NT2/D1 (cell line): ENCODE measurements at regions not wholly inside any gene's neighbourhood (a gene's known extent, or its start where the extent isn't known, plus 50 kb on each side); places are given as distances from the start of the nearest gene placed in this dataset.

ENCODE experiments used
- DNase-seq: peaks from one replicate; pipeline ENCODE4 v3.0.0-alpha.2; 2011; ENCODE audit warnings: low read depth, low spot score
- H3K27me3 ChIP-seq: 2 replicates; pipeline ENCODE4 v1.6.0; 2011; ENCODE audit warnings: mild to moderate bottlenecking; ENCODE audit not compliant: insufficient read length, insufficient read depth
- H3K36me3 ChIP-seq: 2 replicates; pipeline ENCODE4 v1.6.1; 2011; ENCODE audit warnings: mild to moderate bottlenecking, low read length, mixed read lengths; ENCODE audit not compliant: insufficient read depth, insufficient read length
- H3K4me1 ChIP-seq: 2 replicates; pipeline ENCODE4 v1.5.1; 2011; ENCODE audit not compliant: insufficient read depth, insufficient read length
- H3K4me3 ChIP-seq: 2 replicates; pipeline ENCODE4 v1.5.1; 2011; ENCODE audit warnings: low read depth; ENCODE audit not compliant: insufficient read length
- H3K9ac ChIP-seq: 2 replicates; pipeline ENCODE4 v1.6.0; 2011; ENCODE audit warnings: low read depth; ENCODE audit not compliant: insufficient read length
- H3K9me3 ChIP-seq: 2 replicates; pipeline ENCODE4 v1.5.1; 2011; ENCODE audit warnings: mild to moderate bottlenecking, low read length; ENCODE audit not compliant: insufficient read depth
- SUZ12 ChIP-seq: IDR thresholded peaks from 2 replicates; pipeline ENCODE4 v1.6.1; 2011; ENCODE audit not compliant: insufficient read length, insufficient read depth; ENCODE audit errors: extremely low read depth
- YY1 ChIP-seq: IDR thresholded peaks from 2 replicates; pipeline ENCODE4 v1.6.1; 2011; ENCODE audit not compliant: insufficient read length, insufficient read depth
- ZNF274 ChIP-seq: IDR thresholded peaks from 2 replicates; pipeline ENCODE4 v1.6.1; 2011; ENCODE audit warnings: mild to moderate bottlenecking, low read depth, low read length

- H3K9ac ChIP-seq = no peak overlapping the region
- no peak for DNase-seq
- TF ChIP-seq SUZ12 (no peak), ZNF274 (no peak), YY1 (no peak)
Measured at GRCh38 chr4:154004016-154004415, 215.1 kb upstream of the SFRP2 start.

GRCh38 chr4:154003378-154003777 is 214.5 kb upstream of the SFRP2 start:
- no peaks in the 10 kb centered on the region for H3K9me3 ChIP-seq
- DNase-seq = no peak
- H3K36me3 ChIP-seq = no peaks in the 10 kb centered on the region
- no peaks in the 10 kb centered on the region for H3K4me1 ChIP-seq
- H3K4me3 ChIP-seq = no peak overlapping the region
- no peaks in the 10 kb centered on the region for H3K27me3 ChIP-seq
- TF ChIP-seq YY1 = no peak
- TF ChIP-seq ZNF274 = no peak
- no peak for TF ChIP-seq SUZ12
- H3K9ac ChIP-seq = no peak overlapping the region

More at GRCh38 chr4:154004016-154004415, 215.1 kb upstream of the SFRP2 start:
- H3K4me1 ChIP-seq = no peaks in the 10 kb centered on the region
- H3K9me3 ChIP-seq = no peaks in the 10 kb centered on the region
- H3K27me3 ChIP-seq = no peaks in the 10 kb centered on the region
- H3K4me3 ChIP-seq = no peak overlapping the region
- H3K36me3 ChIP-seq = no peaks in the 10 kb centered on the region

- H3K4me1 ChIP-seq = no peaks in the 10 kb centered on the region
- H3K9ac ChIP-seq = no peak overlapping the region
- TF ChIP-seq SUZ12 (no peak), ZNF274 (no peak), YY1 (no peak)
- no peaks in the 10 kb centered on the region for H3K36me3 ChIP-seq
- H3K27me3 ChIP-seq = no peaks in the 10 kb centered on the region
- 0 out of 2 replicates have a peak, but pooled peaks cover 1% of the 10 kb centered on the region for H3K9me3 ChIP-seq
- no peak overlapping the region for H3K4me3 ChIP-seq
- DNase-seq = no peak
Measured at GRCh38 chr4:154001193-154001592, 212.3 kb upstream of the SFRP2 start.

DNA sequence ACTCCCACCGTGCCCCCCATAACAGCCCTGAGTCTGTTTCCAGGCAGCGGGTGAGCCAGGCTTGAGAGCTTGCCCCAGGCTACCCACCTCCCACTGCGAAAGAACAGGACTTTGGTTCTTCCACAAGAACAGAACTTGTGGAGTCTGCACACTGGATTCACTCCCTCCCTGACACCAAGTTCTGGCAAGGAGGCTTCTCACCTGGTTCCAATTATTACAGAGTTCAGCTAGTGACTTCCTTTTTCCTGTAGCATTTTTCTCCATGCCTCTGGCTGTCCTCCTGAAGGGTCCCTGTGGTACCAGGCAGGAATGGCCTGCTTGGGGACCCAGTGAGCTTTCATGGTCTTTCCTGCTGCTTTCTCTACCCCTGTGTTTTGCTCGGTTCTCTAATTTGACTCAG is 208.6 kb upstream of the SFRP2 start:
- Histone ChIP-seq H3K4me3 (no peak overlapping the region), H3K9ac (no peak overlapping the region), H3K4me1 (no peaks in the 10 kb centered on the region), H3K27me3 (no peaks in the 10 kb centered on the region), H3K36me3 (no peaks in the 10 kb centered on the region), H3K9me3 (0 out of 2 replicates have a peak, but pooled peaks cover 8% of the 10 kb centered on the region)
- TF ChIP-seq ZNF274 (no peak), YY1 (no peak), SUZ12 (no peak)
- DNase-seq = no peak

- Histone ChIP-seq H3K36me3 (no peaks in the 10 kb centered on the region), H3K4me1 (no peaks in the 10 kb centered on the region), H3K27me3 (no peaks in the 10 kb centered on the region), H3K9me3 (no peaks in the 10 kb centered on the region), H3K9ac (no peak overlapping the region), H3K4me3 (no peak overlapping the region)
- DNase-seq = no peak
- TF ChIP-seq SUZ12 = no peak
Measured at GRCh38 chr4:153989505-153989904, 200.6 kb upstream of the SFRP2 start.

DNA sequence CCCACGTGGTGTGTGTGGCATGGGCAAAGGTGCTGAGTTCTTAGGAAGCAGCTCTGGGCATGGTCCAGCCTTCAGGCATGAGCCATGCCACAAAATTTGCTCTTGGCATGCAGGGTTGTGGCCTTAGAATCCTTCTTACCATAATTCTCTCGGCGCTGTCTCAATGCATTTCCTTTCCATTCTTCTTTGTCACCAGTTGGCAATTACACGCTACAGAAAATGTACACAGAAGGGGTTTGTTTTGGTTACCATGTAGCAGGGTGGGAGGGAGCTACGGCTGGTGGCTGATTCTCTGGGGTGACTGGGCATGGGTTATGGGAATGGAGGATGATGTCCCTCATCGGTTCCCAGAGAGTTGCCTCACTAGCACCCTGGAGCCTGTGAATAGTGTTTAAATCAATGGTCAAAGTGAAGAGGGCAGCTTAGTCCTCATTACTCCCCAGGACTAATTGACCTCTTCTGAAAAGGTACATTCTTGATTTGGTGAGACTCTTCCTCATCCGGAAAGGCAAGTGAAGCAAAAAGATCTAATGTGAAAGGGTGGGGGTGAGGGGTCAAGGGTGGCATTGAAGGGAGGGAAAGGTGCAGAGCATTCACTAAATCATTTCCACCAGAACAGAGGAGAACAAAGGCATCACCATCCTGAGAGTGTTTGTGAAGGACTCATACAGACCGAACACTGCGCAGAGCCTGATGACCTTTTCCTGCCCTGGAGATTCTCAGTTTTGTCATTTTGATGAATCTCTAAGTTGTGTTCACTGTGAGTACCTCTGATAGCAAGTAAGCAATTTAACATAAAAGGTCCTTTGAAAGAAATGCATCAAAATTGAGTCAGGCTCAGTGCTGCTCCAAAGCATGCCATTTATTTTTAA is 199.8 kb upstream of the SFRP2 start:
- TF ChIP-seq ZNF274 (no peak), YY1 (no peak), SUZ12 (no peak)
- no peak overlapping the region for H3K9ac ChIP-seq

GRCh38 chr4:153987291-153987690 is 198.4 kb upstream of the SFRP2 start:
- DNase-seq = peak; percentile 20
- Histone ChIP-seq H3K27me3 (no peaks in the 10 kb centered on the region), H3K9ac (no peak overlapping the region), H3K4me3 (no peak overlapping the region), H3K4me1 (no peaks in the 10 kb centered on the region), H3K9me3 (no peaks in the 10 kb centered on the region), H3K36me3 (no peaks in the 10 kb centered on the region)
- no peak for TF ChIP-seq ZNF274
- TF ChIP-seq SUZ12 = no peak
- TF ChIP-seq YY1 = no peak

More for the DNA sequence above, 199.8 kb upstream of the SFRP2 start:
- DNase-seq = no peak
- Histone ChIP-seq H3K27me3 (no peaks in the 10 kb centered on the region), H3K4me1 (no peaks in the 10 kb centered on the region), H3K36me3 (no peaks in the 10 kb centered on the region), H3K9me3 (no peaks in the 10 kb centered on the region), H3K4me3 (no peak overlapping the region)
